SU-DHL-6 (cell line): ENCODE measurements at regions not wholly inside any gene's neighbourhood (a gene's known extent, or its start where the extent isn't known, plus 50 kb on each side); places are given as distances from the start of the nearest gene placed in this dataset.

Source experiments
- EZH2phosphoT487 ChIP-seq: fragments of 200-600 bp; sonication (generic), shearing (Covaris generic); conservative IDR thresholded peaks from 2 replicates; pipeline ENCODE4 v1.6.1; 2018; ENCODE audit warnings: mild to moderate bottlenecking, antibody characterized with exemption, low read length, moderate library complexity, mixed read lengths
- TF ChIP-seq, protein P1 (sequence below): fragments of 200-600 bp; sonication (generic); IDR thresholded peaks from one replicate; pipeline ENCODE4 v1.5.1; 2017; ENCODE audit warnings: antibody characterized with exemption, mild to moderate bottlenecking, low read length, moderate library complexity; ENCODE audit not compliant: insufficient read depth, poor library complexity, severe bottlenecking

DNA sequence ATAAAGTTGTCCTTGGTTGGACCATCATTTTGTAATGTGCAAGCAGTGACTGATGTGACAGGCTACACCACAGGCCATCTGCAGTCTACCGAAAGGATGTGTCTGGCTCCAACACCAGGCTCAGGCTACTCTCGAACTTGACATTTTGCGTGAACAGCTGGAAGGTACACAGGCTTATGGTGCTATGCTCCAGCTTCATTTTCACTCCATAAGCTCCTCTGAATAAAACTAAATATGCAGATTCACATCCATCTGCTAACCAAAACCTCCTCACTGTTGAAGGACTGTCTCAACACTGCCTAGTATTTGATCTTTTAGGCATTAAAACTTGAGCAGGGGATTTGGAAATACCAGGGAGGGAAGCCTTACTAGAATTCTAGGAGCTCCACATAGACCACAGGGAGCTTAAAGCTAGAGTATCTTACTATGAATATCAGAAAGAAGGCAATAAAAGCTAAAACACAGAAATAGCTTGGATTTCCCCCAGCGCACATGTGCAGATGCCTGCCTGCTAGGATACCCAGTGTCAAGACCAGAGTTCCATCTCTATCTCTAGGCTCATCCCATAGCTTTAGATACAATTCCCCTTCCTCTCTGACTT is 383.9 kb upstream of the FAT3 start:
- TF ChIP-seq, protein P1, sequence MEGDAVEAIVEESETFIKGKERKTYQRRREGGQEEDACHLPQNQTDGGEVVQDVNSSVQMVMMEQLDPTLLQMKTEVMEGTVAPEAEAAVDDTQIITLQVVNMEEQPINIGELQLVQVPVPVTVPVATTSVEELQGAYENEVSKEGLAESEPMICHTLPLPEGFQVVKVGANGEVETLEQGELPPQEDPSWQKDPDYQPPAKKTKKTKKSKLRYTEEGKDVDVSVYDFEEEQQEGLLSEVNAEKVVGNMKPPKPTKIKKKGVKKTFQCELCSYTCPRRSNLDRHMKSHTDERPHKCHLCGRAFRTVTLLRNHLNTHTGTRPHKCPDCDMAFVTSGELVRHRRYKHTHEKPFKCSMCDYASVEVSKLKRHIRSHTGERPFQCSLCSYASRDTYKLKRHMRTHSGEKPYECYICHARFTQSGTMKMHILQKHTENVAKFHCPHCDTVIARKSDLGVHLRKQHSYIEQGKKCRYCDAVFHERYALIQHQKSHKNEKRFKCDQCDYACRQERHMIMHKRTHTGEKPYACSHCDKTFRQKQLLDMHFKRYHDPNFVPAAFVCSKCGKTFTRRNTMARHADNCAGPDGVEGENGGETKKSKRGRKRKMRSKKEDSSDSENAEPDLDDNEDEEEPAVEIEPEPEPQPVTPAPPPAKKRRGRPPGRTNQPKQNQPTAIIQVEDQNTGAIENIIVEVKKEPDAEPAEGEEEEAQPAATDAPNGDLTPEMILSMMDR, result no peak
- no peak for TF ChIP-seq EZH2phosphoT487
